BLaER1 treated with 17β-estradiol and CSF1 and Interleukin-3, amounts not matched to agents 10 nM and 100 nM (cell line): ENCODE measurements at regions not wholly inside any gene's neighbourhood (a gene's known extent, or its start where the extent isn't known, plus 50 kb on each side); places are given as distances from the start of the nearest gene placed in this dataset.
"Not testable (repeated sequence)": the region's sequence is repeated elsewhere in the genome, so short reads cannot be mapped to it uniquely, and the experiment has no call there.

Experiments
- H3K27ac ChIP-seq, 11 experiments: shearing (Covaris generic); formaldehyde crosslinking; 2 replicates each; pipeline ENCODE4 v1.8.1; 2022
- H3K27me3 ChIP-seq, 11 experiments: shearing (Covaris generic); formaldehyde crosslinking; 2 replicates each; pipeline ENCODE4 v1.8.1; 2022
- H3K36me3 ChIP-seq, 11 experiments: shearing (Covaris generic); formaldehyde crosslinking; 2 replicates each; pipeline ENCODE4 v1.8.1; 2022
- H3K4me1 ChIP-seq, 10 experiments: shearing (Covaris generic); formaldehyde crosslinking; 2 replicates each; pipeline ENCODE4 v1.8.1; 2022
- H3K4me2 ChIP-seq, 11 experiments: shearing (Covaris generic); formaldehyde crosslinking; 2 replicates each; pipeline ENCODE4 v1.8.1; 2022
- H3K4me3 ChIP-seq, 10 experiments: shearing (Covaris generic); formaldehyde crosslinking; 2 replicates each; pipeline ENCODE4 v1.8.1; 2022
- H3K9ac ChIP-seq, 11 experiments: shearing (Covaris generic); formaldehyde crosslinking; 2 replicates each; pipeline ENCODE4 v1.8.1; 2022
- H3K9me3 ChIP-seq, 11 experiments: shearing (Covaris generic); formaldehyde crosslinking; replicated peaks in 1 of 11; 2 replicates each; pipeline ENCODE4 v1.8.1; 2022
- H4K20me1 ChIP-seq, 11 experiments: shearing (Covaris generic); formaldehyde crosslinking; 2 replicates each; pipeline ENCODE4 v1.8.1; 2022
- Cebpa-rat ChIP-seq, 11 experiments: shearing (Covaris generic); IDR thresholded peaks; 2 replicates each; pipeline ENCODE4 v1.8.1; 2022

DNA sequence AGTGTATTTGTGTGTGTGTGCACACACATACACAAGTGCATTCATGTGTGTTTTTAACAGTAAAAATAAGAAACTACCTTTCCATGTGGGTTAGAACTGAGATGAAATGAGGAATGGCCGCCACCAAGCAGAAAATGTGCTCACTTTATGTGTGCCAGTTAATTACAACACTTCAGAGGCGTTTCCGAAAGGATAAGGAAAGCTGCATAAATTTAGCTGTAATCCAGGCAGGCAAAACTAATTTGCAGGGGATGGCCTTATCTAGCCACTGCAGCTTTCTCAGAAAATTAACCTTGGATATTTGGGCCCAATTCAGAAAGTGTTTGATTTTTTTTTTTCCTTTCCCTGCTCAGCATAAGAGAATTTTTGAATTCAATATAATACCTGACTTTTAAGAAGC, 328.8 kb upstream of the PHF14 start:
- Histone ChIP-seq H3K27ac (no peak overlapping the region), H4K20me1 (no peaks in the 10 kb centered on the region), H3K27me3 (no peaks in the 10 kb centered on the region), H3K9ac (no peak overlapping the region), H3K4me3 (no peak overlapping the region), H3K4me1 (peaks cover 10 to 29% (median 20%) of the 10 kb centered on the region in 10 experiments), H3K36me3 (no peaks in the 10 kb centered on the region), H3K4me2 (peak overlapping the region in 5 of 11 experiments; percentile 3 to 81 (median 70); a peak in 4 of 22 replicates), H3K9me3 (0 out of 22 replicates have a peak, but pooled peaks cover 0 to 10% (median 0%) of the 10 kb centered on the region in 11 experiments)
- no peak for TF ChIP-seq Cebpa-rat (IDR thresholded peaks at IDR 0.05)

DNA sequence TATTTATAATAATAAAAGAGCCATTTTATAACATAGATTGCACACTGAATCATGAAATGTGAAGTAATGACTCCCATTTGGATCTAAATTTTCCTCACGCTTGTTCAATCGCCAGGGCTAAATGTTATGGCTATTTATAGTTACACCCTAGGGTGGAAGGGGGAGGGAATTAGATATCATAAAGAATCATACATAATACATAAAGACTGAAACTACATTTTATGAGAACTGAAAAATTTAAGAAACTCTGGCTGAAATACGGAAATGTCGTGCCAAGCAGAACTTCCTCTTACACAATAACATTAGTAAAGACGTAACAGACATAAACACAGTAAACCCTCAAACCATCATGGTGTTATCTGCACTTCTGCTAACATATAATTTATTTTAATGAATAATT, 327.5 kb upstream of the PHF14 start:
- H3K36me3 ChIP-seq, result no peaks in the 10 kb centered on the region
- no peak overlapping the region for H3K4me2 ChIP-seq
- no peak overlapping the region for H3K9ac ChIP-seq
- no peak overlapping the region for H3K4me3 ChIP-seq
- no peak; a peak in 1 of 22 replicates for TF ChIP-seq Cebpa-rat (IDR thresholded peaks at IDR 0.05)
- peaks cover 10 to 29% (median 20%) of the 10 kb centered on the region in 10 experiments for H3K4me1 ChIP-seq
- H3K9me3 ChIP-seq, result 0 out of 22 replicates have a peak, but pooled peaks cover 0 to 10% (median 0%) of the 10 kb centered on the region in 11 experiments
- no peaks in the 10 kb centered on the region for H4K20me1 ChIP-seq
- H3K27ac ChIP-seq, result peak overlapping the region in 2 of 11 experiments; percentile 2 to 8; a peak in 1 of 22 replicates
- H3K27me3 ChIP-seq, result no peaks in the 10 kb centered on the region

DNA sequence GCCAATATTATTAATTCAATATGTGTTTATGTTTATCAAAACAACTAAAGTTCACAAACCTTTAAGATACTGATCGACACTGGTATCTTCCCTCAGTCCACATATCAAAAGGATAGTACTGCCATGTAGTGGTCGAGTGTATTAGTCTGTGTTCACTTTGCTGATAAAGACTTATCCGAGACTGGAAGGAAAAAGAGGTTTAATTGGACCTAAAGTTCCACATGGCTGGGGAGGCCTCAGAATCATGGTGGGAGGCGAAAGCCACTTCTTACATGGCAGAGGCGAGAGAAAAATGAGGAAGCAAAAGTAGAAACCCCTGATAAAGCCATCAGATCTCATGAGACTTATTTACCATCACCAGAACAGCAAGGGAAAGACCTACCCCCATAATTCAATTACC, 325.4 kb upstream of the PHF14 start:
- Histone ChIP-seq H3K4me2 (no peak overlapping the region), H3K27me3 (no peaks in the 10 kb centered on the region), H3K36me3 (no peaks in the 10 kb centered on the region), H3K27ac (no peak overlapping the region), H3K4me1 (peaks cover 9 to 22% (median 15%) of the 10 kb centered on the region in 10 experiments), H4K20me1 (no peaks in the 10 kb centered on the region), H3K4me3 (no peak overlapping the region), H3K9me3 (0 out of 22 replicates have a peak, but pooled peaks cover 0 to 10% (median 0%) of the 10 kb centered on the region in 11 experiments), H3K9ac (no peak overlapping the region)
- TF ChIP-seq Cebpa-rat (IDR thresholded peaks at IDR 0.05), result no peak

DNA sequence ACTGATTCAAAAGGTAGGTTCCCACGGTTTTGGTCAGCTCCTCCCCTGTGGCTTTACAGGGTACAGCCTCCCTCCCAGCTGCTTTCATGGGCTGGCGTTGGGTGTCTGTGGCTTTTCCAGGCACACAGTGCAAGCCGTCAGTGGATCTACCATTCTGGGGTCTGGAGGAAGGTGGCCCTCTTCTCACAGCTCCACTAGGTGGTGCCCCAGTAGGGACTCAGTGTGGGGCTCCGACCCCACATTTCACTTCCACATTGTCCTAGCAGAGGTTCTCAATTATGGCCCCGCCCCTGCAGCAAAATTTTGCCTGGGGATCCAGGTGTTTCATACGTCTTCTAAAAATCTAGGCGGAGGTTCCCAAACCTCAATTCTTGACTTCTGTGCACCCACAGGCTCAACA, 324.6 kb upstream of the PHF14 start:
- H3K4me2 ChIP-seq, H3K4me3 ChIP-seq, H3K9ac ChIP-seq, H4K20me1 ChIP-seq, H3K27ac ChIP-seq, H3K36me3 ChIP-seq, H3K27me3 ChIP-seq: not testable (repeated sequence)
- Histone ChIP-seq H3K4me1 (peaks cover 1 to 14% (median 7%) of the 10 kb centered on the region in 10 experiments; a peak in 17 of 20 replicates), H3K9me3 (0 out of 22 replicates have a peak, but pooled peaks cover 0 to 10% (median 0%) of the 10 kb centered on the region in 11 experiments)

DNA sequence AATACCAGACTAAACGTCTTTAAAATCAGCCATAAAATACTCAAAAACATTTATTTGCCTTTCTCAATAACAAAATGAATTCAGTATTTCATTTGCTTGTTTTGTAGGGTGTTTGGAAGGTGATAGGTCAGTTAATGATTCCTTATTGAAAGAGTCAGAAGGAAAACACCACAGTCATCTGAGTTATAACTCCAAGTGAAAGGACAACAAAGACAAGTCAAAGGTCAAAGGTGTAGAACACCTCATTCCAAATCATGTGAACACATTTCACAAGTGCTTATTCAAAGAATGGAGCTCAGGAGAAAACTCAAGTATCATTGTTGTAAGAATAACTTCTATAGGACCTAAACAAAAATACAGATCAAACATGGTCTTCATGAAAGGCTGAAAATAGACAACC, 318.6 kb upstream of the PHF14 start:
- no peak for TF ChIP-seq Cebpa-rat (IDR thresholded peaks at IDR 0.05)
- Histone ChIP-seq H3K27ac (no peak overlapping the region), H3K9ac (no peak overlapping the region)

DNA sequence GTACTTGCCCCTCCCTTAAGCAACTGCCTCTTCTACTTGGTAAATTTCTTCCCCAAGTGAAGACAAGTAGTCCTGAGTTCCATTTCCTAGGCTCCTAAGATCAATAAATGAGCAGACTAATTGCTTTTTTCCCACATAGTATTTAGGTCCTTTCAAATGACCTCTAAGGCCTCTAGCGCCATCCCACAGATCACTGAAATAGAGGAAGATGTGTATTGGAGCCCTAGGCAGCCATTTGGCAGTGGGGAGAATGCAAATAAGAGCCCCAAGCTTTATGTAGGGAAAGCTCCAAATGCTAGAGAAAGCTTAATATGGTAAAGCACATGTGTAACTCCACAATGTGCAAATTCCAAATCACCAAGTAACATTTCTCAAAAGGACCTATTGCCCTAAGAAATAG, 316.5 kb upstream of the PHF14 start:
- H3K27me3 ChIP-seq, result no peaks in the 10 kb centered on the region
- H3K4me3 ChIP-seq, result no peak overlapping the region
- no peak overlapping the region for H3K9ac ChIP-seq
- no peaks in the 10 kb centered on the region for H3K9me3 ChIP-seq
- no peaks in the 10 kb centered on the region for H3K4me1 ChIP-seq
- H3K27ac ChIP-seq, result no peak overlapping the region
- no peaks in the 10 kb centered on the region for H4K20me1 ChIP-seq
- no peak overlapping the region for H3K4me2 ChIP-seq
- H3K36me3 ChIP-seq, result no peaks in the 10 kb centered on the region
- no peak for TF ChIP-seq Cebpa-rat (IDR thresholded peaks at IDR 0.05)

More for the DNA sequence above, 318.6 kb upstream of the PHF14 start:
- H3K36me3 ChIP-seq, result no peaks in the 10 kb centered on the region
- H3K4me3 ChIP-seq, result no peak overlapping the region
- no peak overlapping the region for H3K4me2 ChIP-seq
- H4K20me1 ChIP-seq, result no peaks in the 10 kb centered on the region
- no peaks in the 10 kb centered on the region for H3K27me3 ChIP-seq
- H3K4me1 ChIP-seq, result no peaks in the 10 kb centered on the region
- H3K9me3 ChIP-seq, result no peaks in the 10 kb centered on the region

DNA sequence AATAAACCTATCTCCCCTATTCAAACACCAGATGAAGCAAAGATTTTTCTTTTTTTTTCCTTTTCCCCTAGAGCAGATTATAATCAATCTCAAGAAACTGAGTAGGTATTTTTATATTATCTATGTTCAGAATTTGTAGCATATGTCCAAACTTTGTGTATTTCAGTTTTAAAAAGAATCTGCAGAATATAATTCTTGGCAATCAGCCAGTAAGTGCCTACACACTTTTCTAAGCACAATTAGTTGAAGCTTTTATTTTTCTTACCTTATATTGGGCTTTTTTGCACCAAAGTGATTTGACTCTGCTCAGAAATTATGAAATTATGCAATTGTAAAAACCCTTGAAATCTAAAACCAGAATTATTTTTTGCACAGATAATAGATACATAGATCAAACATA, 315.8 kb upstream of the PHF14 start:
- Histone ChIP-seq H3K4me1 (no peaks in the 10 kb centered on the region), H3K9ac (no peak overlapping the region), H3K27ac (no peak overlapping the region), H3K4me3 (no peak overlapping the region), H3K4me2 (no peak overlapping the region), H3K27me3 (no peaks in the 10 kb centered on the region), H3K9me3 (no peaks in the 10 kb centered on the region), H3K36me3 (no peaks in the 10 kb centered on the region), H4K20me1 (no peaks in the 10 kb centered on the region)
- no peak for TF ChIP-seq Cebpa-rat (IDR thresholded peaks at IDR 0.05)

DNA sequence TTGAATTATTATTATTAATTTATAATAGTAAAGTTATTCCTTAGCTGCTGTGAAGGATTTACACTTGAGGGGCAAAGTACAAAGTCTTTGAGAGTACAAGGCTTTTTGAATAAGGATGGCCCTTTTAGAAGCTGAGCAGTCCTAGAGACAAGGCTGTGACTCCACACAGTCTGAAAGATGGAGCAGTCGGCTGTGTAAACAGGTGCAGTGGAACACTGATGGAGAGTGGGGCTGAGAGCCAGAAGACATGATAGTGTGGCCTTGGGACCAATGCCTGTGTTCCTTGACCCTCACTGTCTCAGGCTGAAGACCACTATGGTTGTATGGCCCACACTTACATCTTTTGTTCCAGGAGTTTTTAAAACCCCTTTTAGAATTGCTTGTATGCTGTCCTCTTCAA, 311.2 kb upstream of the PHF14 start:
- H3K36me3 ChIP-seq, result no peaks in the 10 kb centered on the region
- no peak overlapping the region for H3K4me2 ChIP-seq
- H3K4me1 ChIP-seq, result peaks cover 0 to 7% (median 0%) of the 10 kb centered on the region in 10 experiments; a peak in 1 of 20 replicates
- no peaks in the 10 kb centered on the region for H4K20me1 ChIP-seq
- no peak for TF ChIP-seq Cebpa-rat (IDR thresholded peaks at IDR 0.05)
- H3K4me3 ChIP-seq, result no peak overlapping the region
- no peaks in the 10 kb centered on the region for H3K9me3 ChIP-seq
- H3K9ac ChIP-seq, result no peak overlapping the region
- H3K27me3 ChIP-seq, result no peaks in the 10 kb centered on the region
- H3K27ac ChIP-seq, result no peak overlapping the region

DNA sequence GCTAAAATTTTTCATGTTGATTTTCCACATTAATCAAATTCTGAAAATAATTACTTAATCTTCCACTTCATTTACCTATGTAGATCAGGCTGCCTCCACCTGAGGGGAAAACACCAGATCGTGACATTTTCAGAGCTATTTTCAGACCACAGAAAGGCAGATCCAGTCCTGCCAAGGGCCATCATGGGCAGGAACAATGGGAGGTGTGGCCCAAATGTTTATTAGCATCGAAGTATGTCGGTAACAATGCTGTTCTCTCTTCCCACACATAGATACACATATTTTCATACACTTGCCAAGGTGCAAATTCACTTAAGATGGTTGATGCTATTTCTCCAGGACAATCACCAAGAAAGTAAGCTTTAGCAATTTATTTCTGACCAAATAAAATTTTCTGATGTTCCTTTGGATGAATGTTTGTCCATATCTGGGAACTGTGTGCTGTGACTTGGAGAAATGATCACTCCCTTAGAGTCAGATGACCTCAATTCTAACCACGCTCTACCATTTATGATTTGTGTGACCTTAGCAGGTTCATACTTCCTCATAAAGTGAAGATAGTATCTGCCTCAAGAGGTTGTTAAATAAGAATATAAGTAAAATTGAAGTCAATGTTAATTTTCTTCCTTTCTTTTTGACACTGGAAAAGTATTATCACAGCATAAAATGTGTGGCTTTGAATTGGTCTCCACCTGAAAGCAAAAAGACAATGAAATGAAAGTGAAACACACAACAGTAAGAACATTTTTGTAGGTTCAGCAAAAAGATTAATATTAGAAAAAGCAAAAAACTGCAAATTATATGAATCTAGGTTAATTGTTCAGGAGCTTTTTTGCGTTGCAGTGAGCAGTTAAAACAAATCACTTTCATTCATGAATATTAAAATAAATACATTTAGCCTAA, 310.4 kb upstream of the PHF14 start:
- Histone ChIP-seq H3K4me3 (no peak overlapping the region), H3K4me1 (peaks cover 0 to 7% (median 0%) of the 10 kb centered on the region in 10 experiments; a peak in 1 of 20 replicates), H3K9ac (no peak overlapping the region), H3K4me2 (peak overlapping the region in 2 of 11 experiments; percentile 3 to 5; a peak in 1 of 22 replicates), H4K20me1 (no peaks in the 10 kb centered on the region), H3K27me3 (no peaks in the 10 kb centered on the region), H3K27ac (no peak overlapping the region), H3K9me3 (no peaks in the 10 kb centered on the region), H3K36me3 (no peaks in the 10 kb centered on the region)
- no peak for TF ChIP-seq Cebpa-rat (IDR thresholded peaks at IDR 0.05)

DNA sequence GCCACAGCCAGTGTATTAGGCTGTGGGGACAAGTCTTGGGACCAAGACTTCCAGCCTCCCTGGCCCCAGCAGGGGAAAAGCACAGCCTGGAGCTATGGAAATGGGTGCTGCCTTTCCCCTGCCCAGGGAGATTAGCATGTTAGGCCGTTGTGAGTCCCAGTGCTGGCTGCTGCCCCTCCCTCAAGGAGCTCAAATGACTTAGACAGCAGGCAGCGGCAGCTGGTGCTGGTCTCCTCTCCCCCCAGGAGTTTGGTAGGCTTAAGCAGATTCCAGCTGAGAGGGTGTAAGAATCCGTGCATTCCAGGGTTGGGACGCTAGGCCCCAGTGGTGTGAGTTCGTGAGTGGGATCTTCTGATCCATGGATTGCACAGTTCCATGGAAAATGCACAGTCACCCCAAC, 301.5 kb upstream of the PHF14 start:
- no peak overlapping the region for H3K4me2 ChIP-seq
- no peak overlapping the region for H3K4me3 ChIP-seq
- H4K20me1 ChIP-seq, result no peaks in the 10 kb centered on the region
- no peak overlapping the region for H3K27ac ChIP-seq
- H3K36me3 ChIP-seq, result no peaks in the 10 kb centered on the region
- TF ChIP-seq Cebpa-rat (IDR thresholded peaks at IDR 0.05), result no peak
- H3K27me3 ChIP-seq, result no peaks in the 10 kb centered on the region
- no peaks in the 10 kb centered on the region; a peak in 1 of 22 replicates for H3K9me3 ChIP-seq
- no peak overlapping the region for H3K9ac ChIP-seq
- no peaks in the 10 kb centered on the region for H3K4me1 ChIP-seq
